Caki2 (cell line): ENCODE measurements at regions not wholly inside any gene's neighbourhood (a gene's known extent, or its start where the extent isn't known, plus 50 kb on each side); places are given as distances from the start of the nearest gene placed in this dataset.
"Not testable (repeated sequence)": the region's sequence is repeated elsewhere in the genome, so short reads cannot be mapped to it uniquely, and the experiment has no call there.

Experiments
- DNase-seq: peaks from one replicate; pipeline ENCODE4 v3.0.0-alpha.2; 2015; ENCODE audit warnings: low read depth
- in situ Hi-C: cut with HindIII; loops from 2 replicates; pipeline ENCODE4 v1.10.0; 2016; ENCODE audit warnings: low sequenced_read_pairs, low pct_unique_long_range_greater_than_20kb, mixed read lengths

DNA sequence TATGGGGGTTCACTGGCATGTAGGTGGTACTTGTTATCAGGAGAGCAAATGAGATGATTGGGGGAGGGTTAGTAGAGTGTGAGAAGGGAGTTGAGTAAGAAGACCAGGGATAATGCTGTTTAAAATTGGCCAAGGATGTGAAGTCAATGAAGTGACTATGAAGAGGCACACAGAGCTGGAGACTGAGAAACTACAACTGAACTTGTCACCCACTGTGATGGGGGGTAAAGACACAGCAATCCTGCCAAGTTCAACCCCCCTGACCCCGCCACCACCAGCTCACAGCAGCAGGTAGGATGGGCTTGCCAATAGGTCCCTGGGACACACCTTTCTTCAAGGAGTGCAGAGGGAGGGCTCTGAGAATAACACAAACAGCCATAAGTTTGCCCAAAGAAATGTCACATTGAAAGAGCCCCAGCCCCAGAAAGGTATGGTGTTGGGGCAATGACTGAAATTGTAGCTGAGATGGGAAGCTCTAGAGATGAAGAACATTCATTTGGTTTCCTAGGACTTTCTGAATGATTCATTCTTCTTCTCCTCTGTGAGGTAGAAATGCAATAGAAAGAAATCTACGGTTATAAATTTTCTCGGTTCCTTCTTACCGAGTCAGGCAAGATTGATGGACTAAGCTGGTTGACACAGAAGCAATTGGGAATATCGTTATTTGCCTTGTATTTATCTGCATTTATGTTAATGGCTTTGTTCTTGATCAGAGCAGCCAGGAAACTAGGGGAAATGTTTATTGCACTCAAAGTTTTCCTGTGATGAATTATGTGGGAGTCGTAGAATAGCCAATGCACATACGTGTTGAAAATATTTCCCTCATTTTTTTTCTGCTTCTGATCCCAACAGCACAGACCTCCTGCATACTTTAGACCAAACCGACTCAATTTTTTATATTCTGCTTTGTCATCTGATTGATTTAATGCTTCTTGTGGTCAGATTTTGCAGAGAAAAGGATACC, 595.2 kb upstream of the CDH11 start:
- in situ Hi-C loops: no loop called here
- no peak for DNase-seq

GRCh38 chr16:65713181-65713808, 591.4 kb upstream of the CDH11 start:
- in situ Hi-C loops: no loop called here

GRCh38 chr16:65710107-65710506, 588.2 kb upstream of the CDH11 start:
- no peak for DNase-seq
- in situ Hi-C loops: no loop called here

More at GRCh38 chr16:65713181-65713808, 591.4 kb upstream of the CDH11 start:
- DNase-seq: no peak

- in situ Hi-C loops: no loop called here
- no peak for DNase-seq
Measured at GRCh38 chr16:65704866-65705265, 583.0 kb upstream of the CDH11 start.

DNA sequence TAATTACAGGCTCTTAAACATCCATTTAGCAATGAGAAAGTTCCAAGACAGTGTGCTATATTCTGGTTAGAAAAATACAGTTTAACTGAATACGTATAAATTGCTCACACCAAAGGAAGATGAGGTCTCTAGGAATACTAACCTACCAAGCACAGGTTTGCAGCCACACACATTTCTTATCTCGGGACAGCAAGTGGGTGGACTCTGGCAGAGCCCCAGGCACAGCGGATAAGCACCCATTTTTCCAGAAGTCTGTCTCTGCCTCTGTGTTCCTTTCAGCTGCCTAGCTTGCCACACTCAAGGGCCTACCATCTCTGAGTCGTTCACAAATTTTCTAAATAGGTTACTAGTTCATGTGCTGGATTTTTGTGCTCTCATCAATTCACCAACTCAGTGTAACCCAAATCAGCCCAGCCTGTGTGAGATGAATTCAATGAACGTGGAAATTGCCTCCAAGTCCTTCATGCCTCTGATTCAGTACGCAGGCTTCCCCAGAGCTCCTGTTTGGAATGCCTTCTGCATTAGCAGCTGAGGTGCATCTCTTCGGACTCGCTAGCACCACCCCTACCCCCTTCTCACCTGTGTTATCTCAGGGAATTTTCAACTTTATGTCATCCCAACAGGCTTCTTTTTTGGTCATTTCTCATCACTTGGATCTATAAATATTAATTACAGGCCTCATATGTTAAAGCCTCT, 581.0 kb upstream of the CDH11 start:
- in situ Hi-C loops: no loop called here
- DNase-seq: no peak

DNA sequence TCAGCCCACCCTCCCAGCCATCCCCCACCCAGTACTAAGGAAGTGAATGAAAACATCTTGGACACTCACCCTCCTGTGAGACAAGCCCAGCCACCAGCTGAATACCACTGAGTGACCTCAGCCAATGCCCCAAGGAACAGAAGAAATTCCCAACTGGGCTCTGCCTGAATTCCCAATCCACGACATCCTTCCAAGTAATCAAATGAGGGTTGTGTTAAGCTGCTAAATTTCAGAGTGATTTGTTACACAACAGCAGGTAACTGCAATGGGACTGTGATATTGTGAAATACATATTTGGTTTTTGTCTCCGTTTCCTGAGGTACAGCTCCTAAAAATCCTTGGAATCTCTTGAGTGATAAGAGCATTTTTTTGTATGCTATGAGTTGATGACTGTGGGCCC, 578.7 kb upstream of the CDH11 start:
- in situ Hi-C loops: no loop called here
- no peak for DNase-seq

DNA sequence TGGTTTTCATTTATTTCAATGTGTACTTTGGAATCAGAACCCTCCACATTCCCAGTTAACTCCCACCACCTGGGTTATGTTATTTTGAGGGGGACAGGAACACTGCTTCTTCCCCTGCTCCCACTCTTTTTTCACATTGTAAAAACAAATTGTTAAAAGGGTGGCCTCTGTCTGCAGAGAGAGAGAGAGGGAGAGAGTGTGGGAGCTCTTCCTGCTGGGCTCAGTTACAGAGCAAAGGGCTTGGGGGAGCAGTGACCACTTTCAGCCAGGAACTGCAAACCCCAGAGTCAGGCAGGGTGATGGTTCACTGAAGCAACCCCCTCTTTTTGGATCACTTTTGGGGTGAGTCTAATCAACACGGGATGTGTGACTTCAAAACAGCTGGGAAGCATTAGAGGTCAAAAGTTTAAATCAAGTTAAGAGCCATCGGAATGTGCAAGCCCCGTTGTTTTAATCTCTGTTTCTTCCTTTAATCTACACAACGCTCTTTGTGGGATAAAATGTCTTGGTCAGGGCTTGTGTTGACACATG, 577.0 kb upstream of the CDH11 start:
- DNase-seq: no peak
- in situ Hi-C loops: no loop called here

GRCh38 chr16:65697521-65697920, 575.7 kb upstream of the CDH11 start:
- no peak for DNase-seq
- in situ Hi-C loops: no loop called here

- DNase-seq: no peak
- in situ Hi-C loops: no loop called here
Measured at GRCh38 chr16:65697065-65697464, 575.2 kb upstream of the CDH11 start.

- DNase-seq, in situ Hi-C loops: not testable (repeated sequence)
Measured at GRCh38 chr16:65691846-65692245, 570.0 kb upstream of the CDH11 start.

GRCh38 chr16:65689726-65690125, 567.9 kb upstream of the CDH11 start:
- no peak for DNase-seq
- in situ Hi-C loops: no loop called here

- in situ Hi-C loops: no loop called here
- DNase-seq: no peak
Measured at GRCh38 chr16:65688301-65688700, 566.4 kb upstream of the CDH11 start.

GRCh38 chr16:65684230-65684629, 562.4 kb upstream of the CDH11 start:
- in situ Hi-C loops: no loop called here

DNA sequence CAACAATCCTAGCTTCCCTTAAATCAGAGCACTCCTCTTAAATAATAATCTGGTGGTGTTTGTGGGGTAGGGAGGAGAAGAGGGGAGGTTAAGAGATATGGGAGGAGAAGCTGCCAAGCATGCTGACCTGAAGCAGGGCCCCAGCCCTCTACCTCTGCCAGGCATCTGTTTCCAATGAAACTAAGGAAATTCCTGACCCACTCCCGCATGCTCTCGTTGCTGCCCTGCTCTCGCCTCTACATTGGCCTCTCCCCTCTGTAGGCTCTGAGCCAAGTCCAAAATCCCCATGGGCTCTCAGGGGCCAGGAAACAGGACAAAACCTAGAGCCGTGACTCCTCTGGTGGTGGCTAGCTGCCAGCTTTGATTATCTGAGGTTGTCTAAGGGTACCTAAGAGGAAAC, 559.5 kb upstream of the CDH11 start:
- no peak for DNase-seq
- in situ Hi-C loops: no loop called here

More at GRCh38 chr16:65684230-65684629, 562.4 kb upstream of the CDH11 start:
- DNase-seq: no peak

DNA sequence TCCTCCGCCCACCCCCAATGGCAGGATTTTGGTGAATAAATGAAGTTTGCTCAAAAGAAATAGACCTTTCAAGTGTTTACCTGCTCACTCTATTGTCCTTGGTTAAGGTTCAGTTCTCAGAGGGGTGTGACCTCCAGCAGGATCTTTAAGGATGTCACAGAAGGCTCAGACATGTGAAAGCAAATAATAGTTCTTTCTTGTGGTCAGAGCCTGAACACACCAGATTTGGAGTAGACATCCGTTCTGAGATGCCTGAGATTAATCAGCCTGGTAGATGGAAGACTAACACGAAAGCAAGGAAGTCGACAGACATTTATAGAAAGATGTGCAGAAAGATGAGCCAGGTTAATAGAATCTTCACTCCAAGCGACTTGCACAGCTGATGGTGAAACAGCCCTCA, 557.9 kb upstream of the CDH11 start:
- DNase-seq: no peak
- in situ Hi-C loops: no loop called here

GRCh38 chr16:65675161-65675560, 553.3 kb upstream of the CDH11 start:
- in situ Hi-C loops: no loop called here
- no peak for DNase-seq

DNA sequence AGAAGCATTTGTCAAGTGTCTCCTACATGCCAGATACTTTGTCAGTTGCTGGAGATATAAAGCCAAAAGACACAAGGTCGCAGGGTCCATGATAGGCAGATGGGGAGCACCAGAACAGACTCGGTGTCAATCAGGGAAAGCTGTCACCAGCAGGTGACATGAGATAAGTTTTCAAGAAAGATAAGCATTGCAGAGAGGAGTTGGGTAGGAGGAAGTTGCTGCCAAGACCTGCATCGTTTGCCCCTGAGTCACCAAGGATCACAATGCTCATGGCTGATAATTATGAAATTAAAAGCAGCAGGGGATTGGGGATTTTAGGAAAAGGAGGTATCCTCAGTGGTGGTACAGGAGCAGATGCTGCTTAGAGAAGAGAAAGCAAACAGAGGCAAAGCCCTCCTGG, 551.1 kb upstream of the CDH11 start:
- in situ Hi-C loops: no loop called here
- no peak for DNase-seq

GRCh38 chr16:65671071-65671470, 549.2 kb upstream of the CDH11 start:
- in situ Hi-C loops: no loop called here
- DNase-seq: no peak

DNA sequence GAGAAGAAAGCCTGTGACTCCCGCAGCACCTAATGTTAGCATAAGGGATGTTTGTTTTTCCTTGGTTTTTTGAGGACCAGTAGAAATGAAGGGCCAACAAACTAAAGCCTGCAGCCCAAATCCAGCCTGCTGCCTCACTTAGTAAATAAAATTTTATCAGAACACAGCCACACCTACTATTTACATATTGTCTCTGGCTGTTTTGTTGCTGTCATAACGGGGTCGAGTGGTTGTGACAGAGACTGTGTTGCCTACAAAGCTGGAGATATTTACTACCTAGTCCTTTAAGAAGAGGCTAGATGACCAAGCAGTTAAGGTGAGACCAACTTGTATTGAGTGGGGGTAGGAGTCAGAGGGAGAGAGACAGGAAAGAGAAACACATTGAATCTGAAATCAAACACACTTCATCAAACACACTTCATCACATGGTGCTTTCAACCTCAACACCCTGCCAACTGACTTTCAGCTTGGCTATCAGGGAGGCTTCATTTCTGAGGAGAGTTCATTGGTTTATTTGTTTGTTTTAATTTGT, 546.3 kb upstream of the CDH11 start:
- in situ Hi-C loops: no loop called here
- DNase-seq: no peak
